ENCODE measurements at regions not wholly inside any gene's neighbourhood (a gene's known extent, or its start where the extent isn't known, plus 50 kb on each side); places are given as distances from the start of the nearest gene placed in this dataset.

- intact Hi-C loops (cut with DNase I): no loop called here
- whole genome bisulfite sequencing, 4 donors: 67 to 81% (median 75%) methylated on average over 1 of the region's 1 CpG
- TF ChIP-seq, protein P1, sequence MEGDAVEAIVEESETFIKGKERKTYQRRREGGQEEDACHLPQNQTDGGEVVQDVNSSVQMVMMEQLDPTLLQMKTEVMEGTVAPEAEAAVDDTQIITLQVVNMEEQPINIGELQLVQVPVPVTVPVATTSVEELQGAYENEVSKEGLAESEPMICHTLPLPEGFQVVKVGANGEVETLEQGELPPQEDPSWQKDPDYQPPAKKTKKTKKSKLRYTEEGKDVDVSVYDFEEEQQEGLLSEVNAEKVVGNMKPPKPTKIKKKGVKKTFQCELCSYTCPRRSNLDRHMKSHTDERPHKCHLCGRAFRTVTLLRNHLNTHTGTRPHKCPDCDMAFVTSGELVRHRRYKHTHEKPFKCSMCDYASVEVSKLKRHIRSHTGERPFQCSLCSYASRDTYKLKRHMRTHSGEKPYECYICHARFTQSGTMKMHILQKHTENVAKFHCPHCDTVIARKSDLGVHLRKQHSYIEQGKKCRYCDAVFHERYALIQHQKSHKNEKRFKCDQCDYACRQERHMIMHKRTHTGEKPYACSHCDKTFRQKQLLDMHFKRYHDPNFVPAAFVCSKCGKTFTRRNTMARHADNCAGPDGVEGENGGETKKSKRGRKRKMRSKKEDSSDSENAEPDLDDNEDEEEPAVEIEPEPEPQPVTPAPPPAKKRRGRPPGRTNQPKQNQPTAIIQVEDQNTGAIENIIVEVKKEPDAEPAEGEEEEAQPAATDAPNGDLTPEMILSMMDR (IDR thresholded peaks at IDR 0.05): no peak
- TF ChIP-seq POLR2A (IDR thresholded peaks at IDR 0.05): no peak
Observed at GRCh38 chr4:102153391-102153790, 191.9 kb downstream of the SLC39A8 start.

DNA sequence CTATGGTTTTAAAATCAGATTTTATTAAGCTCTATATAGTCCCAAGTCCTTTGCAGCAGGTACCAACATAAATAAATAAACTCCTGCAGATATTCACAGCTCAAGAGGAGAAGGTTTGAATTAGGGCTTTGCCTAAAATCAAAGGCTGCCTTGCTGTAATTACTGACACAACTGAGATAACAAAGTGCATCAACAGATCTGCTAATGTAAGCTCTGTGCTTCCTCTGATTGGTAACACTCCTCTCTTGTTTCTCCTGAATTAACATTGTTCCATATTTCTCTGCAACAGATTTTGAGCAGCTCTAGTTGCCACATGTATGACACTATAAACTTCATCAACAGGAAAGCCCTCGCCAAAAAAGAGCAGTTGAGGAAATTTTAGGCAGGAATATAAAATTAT is 193.6 kb downstream of the SLC39A8 start:
- Histone ChIP-seq H3K27me3 (no peaks in the 10 kb centered on the region), H3K4me3 (no peak overlapping the region), H3K27ac (no peak overlapping the region), H3K9me3 (replicated peaks in 1 of 3) (no peaks in the 10 kb centered on the region), H3K36me3 (replicated peaks in 1 of 2) (no peaks in the 10 kb centered on the region), H3K4me1 (replicated peaks in 1 of 2) (no peaks in the 10 kb centered on the region)
- no peak for DNase-seq
- intact Hi-C loops (cut with DNase I): no loop called here
- TF ChIP-seq POLR2A (IDR thresholded peaks at IDR 0.05): no peak
- TF ChIP-seq, protein P1 (IDR thresholded peaks at IDR 0.05): no peak
- 43 to 69% (median 53%) methylated on average over 1 of the region's 1 CpG for WGBS, 4 donors

More at GRCh38 chr4:102153391-102153790, 191.9 kb downstream of the SLC39A8 start:
- no peaks in the 10 kb centered on the region for H3K4me1 ChIP-seq (replicated peaks in 1 of 2)
- H3K27ac ChIP-seq: no peak overlapping the region
- no peaks in the 10 kb centered on the region for H3K9me3 ChIP-seq (replicated peaks in 1 of 3)
- no peaks in the 10 kb centered on the region for H3K27me3 ChIP-seq
- no peak for DNase-seq
- no peaks in the 10 kb centered on the region for H3K36me3 ChIP-seq (replicated peaks in 1 of 2)
- H3K4me3 ChIP-seq: no peak overlapping the region

DNA sequence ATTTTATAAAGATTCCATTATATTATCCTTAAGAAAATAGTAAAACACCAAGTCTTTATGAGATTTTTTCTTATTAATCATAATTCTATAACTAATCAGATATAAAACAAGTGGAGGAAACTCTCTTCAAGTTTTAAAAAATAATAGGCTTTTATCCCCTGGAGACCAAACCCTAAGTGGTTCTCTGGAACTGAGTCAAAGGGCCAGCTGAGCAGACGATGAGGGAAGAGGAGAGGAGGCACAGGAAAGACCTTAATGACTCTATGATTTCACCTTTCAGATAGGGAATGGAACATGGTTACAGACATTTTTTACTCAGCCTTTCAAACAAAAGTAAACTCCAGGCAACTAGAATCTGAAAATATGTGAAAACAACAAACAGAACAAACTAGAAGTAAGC is 201.8 kb downstream of the SLC39A8 start:
- intact Hi-C loops (cut with DNase I): no loop called here
- Histone ChIP-seq H3K36me3 (replicated peaks in 1 of 2) (no peaks in the 10 kb centered on the region), H3K27me3 (no peaks in the 10 kb centered on the region), H3K9me3 (replicated peaks in 1 of 3) (no peaks in the 10 kb centered on the region), H3K4me3 (no peak overlapping the region), H3K27ac (no peak overlapping the region), H3K4me1 (replicated peaks in 1 of 2) (peaks cover 0 to 6% of the 10 kb centered on the region in 2 donors)
- no peak for DNase-seq
- TF ChIP-seq POLR2A (IDR thresholded peaks at IDR 0.05): no peak
- TF ChIP-seq, protein P1 (IDR thresholded peaks at IDR 0.05): no peak
- WGBS, 4 donors: 48 to 52% (median 51%) methylated on average over 1 of the region's 1 CpG

GRCh38 chr4:102141842-102142241 is 203.4 kb downstream of the SLC39A8 start:
- Histone ChIP-seq H3K27ac (no peak overlapping the region), H3K27me3 (no peaks in the 10 kb centered on the region), H3K4me1 (replicated peaks in 1 of 2) (peaks cover 0 to 6% of the 10 kb centered on the region in 2 donors), H3K4me3 (no peak overlapping the region), H3K9me3 (replicated peaks in 1 of 3) (no peaks in the 10 kb centered on the region), H3K36me3 (replicated peaks in 1 of 2) (no peaks in the 10 kb centered on the region)
- 75 to 92% (median 84%) methylated on average over 1 of the region's 1 CpG for WGBS, 4 donors
- DNase-seq: no peak
- TF ChIP-seq POLR2A (IDR thresholded peaks at IDR 0.05): no peak
- TF ChIP-seq, protein P1 (IDR thresholded peaks at IDR 0.05): no peak
- intact Hi-C loops (cut with DNase I): no loop called here
